OCI-LY7 (cell line): ENCODE measurements at regions not wholly inside any gene's neighbourhood (a gene's known extent, or its start where the extent isn't known, plus 50 kb on each side); places are given as distances from the start of the nearest gene placed in this dataset.

Experiments
- CTCF ChIP-seq: fragments of 200-600 bp; sonication (generic); conservative IDR thresholded peaks from 2 replicates; pipeline ENCODE4 v1.5.1; 2014; ENCODE audit warnings: mild to moderate bottlenecking, antibody characterized with exemption, low read length, moderate library complexity, mixed read lengths
- EZH2phosphoT487 ChIP-seq: fragments of 200-600 bp; sonication (generic); IDR thresholded peaks from 2 replicates; pipeline ENCODE4 v1.6.1; 2018; ENCODE audit warnings: low read depth, borderline replicate concordance, mild to moderate bottlenecking, mixed run types, antibody characterized with exemption, low read length, moderate library complexity, mixed read lengths

- TF ChIP-seq CTCF: no peak
- TF ChIP-seq EZH2phosphoT487: no peak
Observed at GRCh38 chr5:38622723-38623129, 66.3 kb upstream of the LIFR start.
